Right lobe of liver (tissue), 6 donors: ENCODE measurements at regions not wholly inside any gene's neighbourhood (a gene's known extent, or its start where the extent isn't known, plus 50 kb on each side); places are given as distances from the start of the nearest gene placed in this dataset.

Source experiments
- ATAC-seq, 4 donors: fragments of 200-7000 bp; cut with Tn5 transposase; one replicate each; pipeline ENCODE4 v1.9.1; 2020; ENCODE audit warnings: mild to moderate bottlenecking in 4 of 4, moderate library complexity in 4 of 4
- DNase-seq, 3 donors: peaks; one replicate each; pipeline ENCODE4 v3.0.0-alpha.2; 2020
- H3K27ac ChIP-seq, 3 donors: fragments of 200-600 bp; one replicate each; pipeline ENCODE4 v1.8.0; 2022
- H3K27me3 ChIP-seq, 2 donors: fragments of 200-600 bp; one replicate each; pipeline ENCODE4 v1.8.0; 2022
- H3K36me3 ChIP-seq, 4 donors: fragments of 200-600 bp; sonication (generic) in 1 of 4; one replicate each; pipeline versions ENCODE4 v1.5.1 to v1.8.0; 2017 to 2022; ENCODE audit warnings: control low read depth in 1 of 4
- H3K4me1 ChIP-seq, 4 donors: fragments of 200-600 bp; sonication (generic) in 1 of 4; one replicate each; pipeline versions ENCODE4 v1.5.1 to v1.8.0; 2017 to 2022; ENCODE audit warnings: control low read depth in 1 of 4
- H3K4me3 ChIP-seq, 3 donors: fragments of 200-600 bp; one replicate each; pipeline ENCODE4 v1.8.0; 2022
- H3K9me3 ChIP-seq, 4 donors: fragments of 200-600 bp; sonication (generic) in 1 of 4; one replicate each; pipeline versions ENCODE4 v1.5.1 to v1.8.0; 2017 to 2022; ENCODE audit warnings: control low read depth in 1 of 4
- CTCF ChIP-seq, 4 donors: fragments of 200-600 bp in 3 of 4; fragments of 450-650 bp in 1 of 4; IDR thresholded peaks; one replicate each; pipeline versions ENCODE4 v1.5.1 to v1.8.0; 2016 to 2022; ENCODE audit warnings: antibody characterized with exemption in 4 of 4, mild to moderate bottlenecking in 2 of 4
- POLR2A ChIP-seq: fragments of 450-650 bp; IDR thresholded peaks from one replicate; pipeline ENCODE4 v1.6.1; 2017; ENCODE audit warnings: antibody characterized with exemption, mild to moderate bottlenecking
- WGBS: methylation state at CpG from one replicate; pipeline ENCODE4 v1.1.6; 2018; ENCODE audit warnings: low coverage, low lambda C conversion rate; ENCODE audit not compliant: insufficient coverage; ENCODE audit errors: missing lambda C conversion rate; 5-methylcytosine and 5-hydroxymethylcytosine counted together
- intact Hi-C, 2 donors: fragments of 100-400 bp; cut with DNase I; formaldehyde crosslinking; loops; one replicate each; pipeline versions ENCODE4 v1.11.2 to v1.14.1; 2022
- donor health status: DM: no; HTN: yes; CAD: no.
- donor health status: DM: no; HTN: no; CAD: no.
- donor health status: DM: no; HTN: no; CAD: no.
- donor health status: DM: no; HTN: yes; CAD: no.
- donor health status: DM: no; HTN: yes; CAD: no.

GRCh38 chr5:67404256-67405100, 207.9 kb upstream of the CD180 start:
- ATAC-seq = no peak
- no peak overlapping the region for H3K4me3 ChIP-seq
- no peak for DNase-seq
- 71% methylated on average over 6 of the region's 6 CpGs for WGBS
- no peaks in the 10 kb centered on the region for H3K27me3 ChIP-seq
- TF ChIP-seq POLR2A = no peak
- TF ChIP-seq CTCF (IDR thresholded peaks at IDR 0.05) = no peak
- H3K9me3 ChIP-seq = no peaks in the 10 kb centered on the region
- no peaks in the 10 kb centered on the region for H3K36me3 ChIP-seq
- no peaks in the 10 kb centered on the region for H3K4me1 ChIP-seq
- intact Hi-C loops = no loop called here
- H3K27ac ChIP-seq = no peak overlapping the region

- Histone ChIP-seq H3K36me3 (no peaks in the 10 kb centered on the region), H3K9me3 (no peaks in the 10 kb centered on the region), H3K27ac (no peak overlapping the region), H3K4me1 (no peaks in the 10 kb centered on the region), H3K4me3 (no peak overlapping the region), H3K27me3 (no peaks in the 10 kb centered on the region)
- ATAC-seq (no peak), DNase-seq (no peak)
- 76% methylated on average over 5 of the region's 5 CpGs for WGBS
- intact Hi-C loops = no loop called here
- TF ChIP-seq CTCF (IDR thresholded peaks at IDR 0.05) = no peak
- TF ChIP-seq POLR2A = no peak
Measured at GRCh38 chr5:67402526-67402925, 205.9 kb upstream of the CD180 start.

DNA sequence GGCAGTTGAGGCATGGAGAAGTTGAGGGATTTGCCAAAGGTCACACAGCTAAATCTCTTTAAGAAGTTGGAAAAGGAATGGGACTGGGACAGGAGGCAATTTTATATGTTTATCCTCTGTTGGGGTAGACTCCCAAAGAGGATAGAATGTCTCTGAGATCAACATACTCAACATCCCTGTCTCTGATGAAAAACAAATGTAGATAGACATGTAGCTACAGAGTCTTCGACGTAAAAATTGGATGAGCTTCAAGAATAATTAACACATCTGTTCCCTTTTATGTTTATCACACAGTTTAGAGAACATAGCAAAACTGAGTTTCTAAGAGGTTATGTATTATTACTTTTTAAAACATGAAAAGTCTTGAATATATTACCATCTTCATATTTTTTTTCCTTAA, 204.6 kb upstream of the CD180 start:
- TF ChIP-seq CTCF (IDR thresholded peaks at IDR 0.05) = no peak
- no peak for TF ChIP-seq POLR2A
- ATAC-seq (no peak), DNase-seq (no peak)
- intact Hi-C loops = no loop called here
- no peaks in the 10 kb centered on the region for H3K36me3 ChIP-seq
- no peak overlapping the region for H3K4me3 ChIP-seq
- 78% methylated on average over 2 of the region's 2 CpGs for WGBS
- H3K27ac ChIP-seq = no peak overlapping the region
- no peaks in the 10 kb centered on the region for H3K27me3 ChIP-seq
- H3K9me3 ChIP-seq = no peaks in the 10 kb centered on the region
- no peaks in the 10 kb centered on the region for H3K4me1 ChIP-seq

DNA sequence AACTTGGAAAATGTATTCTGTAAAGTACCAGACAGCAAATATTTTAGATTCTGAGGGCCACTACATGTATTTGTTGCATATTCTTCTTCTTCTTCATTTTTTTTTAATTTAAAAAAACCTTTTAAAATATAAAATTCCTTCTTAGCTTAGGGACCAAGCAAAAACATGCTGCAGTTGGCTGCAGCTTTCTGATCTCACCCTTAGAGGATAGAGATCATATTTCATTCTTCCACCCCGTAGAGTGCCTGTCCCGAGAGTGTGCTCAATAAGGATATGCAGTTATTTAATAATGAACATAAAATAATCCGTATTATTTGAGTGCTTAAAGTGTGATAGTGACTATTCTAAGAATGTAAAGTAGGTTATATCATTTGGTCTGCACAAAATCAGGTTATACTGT, 204.2 kb upstream of the CD180 start:
- intact Hi-C loops = no loop called here
- Histone ChIP-seq H3K4me1 (no peaks in the 10 kb centered on the region), H3K27me3 (no peaks in the 10 kb centered on the region), H3K4me3 (no peak overlapping the region), H3K9me3 (no peaks in the 10 kb centered on the region), H3K27ac (no peak overlapping the region), H3K36me3 (no peaks in the 10 kb centered on the region)
- ATAC-seq (no peak), DNase-seq (no peak)
- 83% methylated on average over 3 of the region's 3 CpGs for WGBS
- no peak for TF ChIP-seq POLR2A
- no peak for TF ChIP-seq CTCF (IDR thresholded peaks at IDR 0.05)
